ENCODE measurements at regions not wholly inside any gene's neighbourhood (a gene's known extent, or its start where the extent isn't known, plus 50 kb on each side); places are given as distances from the start of the nearest gene placed in this dataset.
A peak's percentile ranks its signal among the peaks of the same experiment; 100 is the strongest.

DNA sequence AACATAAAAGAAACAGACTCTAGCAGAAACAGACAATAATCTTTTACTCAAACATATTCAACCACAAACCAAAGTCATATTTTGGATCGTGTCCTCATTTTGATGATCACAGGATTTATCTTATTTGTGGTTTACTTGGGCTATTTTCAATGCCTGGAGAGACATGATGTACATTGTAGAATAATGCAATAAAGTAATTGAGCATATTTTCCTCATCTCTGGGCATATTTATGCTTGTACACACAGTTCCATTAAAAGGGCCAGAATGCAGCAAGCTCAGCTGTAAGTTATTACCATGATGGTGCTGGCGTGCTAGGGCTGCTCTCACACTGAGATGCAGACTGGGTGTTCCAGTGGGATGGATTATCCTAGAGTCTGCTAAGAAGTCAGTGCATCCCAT lies 456.7 kb downstream of the TLE4 start:
- DNase-seq = peak; percentile 60

DNA sequence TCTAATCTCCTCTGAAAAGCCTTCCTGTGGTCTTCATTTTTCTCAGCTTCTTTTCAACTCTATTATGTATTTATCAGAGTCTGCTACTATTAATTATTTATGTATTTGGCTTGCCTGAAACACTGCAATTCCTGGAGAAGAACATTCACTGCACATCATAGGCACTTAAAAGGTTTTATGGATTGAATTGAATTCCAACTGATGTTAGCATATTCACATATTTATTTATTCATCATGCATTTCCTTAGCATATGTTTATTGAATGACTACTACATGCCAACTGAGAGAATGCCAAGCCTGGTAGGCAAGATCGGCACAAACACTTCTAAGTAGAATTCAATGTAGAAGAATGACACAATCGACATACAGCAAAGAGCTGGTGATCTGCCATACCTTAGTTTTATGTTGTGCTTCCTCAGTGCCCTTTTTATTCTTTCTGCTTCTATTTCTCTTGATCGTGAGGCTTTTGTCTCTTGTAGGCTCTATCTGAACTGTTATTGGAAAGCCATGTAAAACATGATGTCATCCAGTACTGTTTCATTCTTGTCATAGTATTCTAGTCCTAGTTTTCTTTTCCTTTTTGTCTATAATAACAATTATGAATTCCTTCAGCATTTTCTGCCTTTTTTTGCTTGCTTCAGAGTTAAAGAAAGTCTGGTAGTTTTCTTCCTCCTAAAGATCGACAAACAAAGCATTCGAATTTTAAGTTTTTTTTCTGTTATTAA lies 454.2 kb downstream of the TLE4 start:
- DNase-seq = no peak

DNA sequence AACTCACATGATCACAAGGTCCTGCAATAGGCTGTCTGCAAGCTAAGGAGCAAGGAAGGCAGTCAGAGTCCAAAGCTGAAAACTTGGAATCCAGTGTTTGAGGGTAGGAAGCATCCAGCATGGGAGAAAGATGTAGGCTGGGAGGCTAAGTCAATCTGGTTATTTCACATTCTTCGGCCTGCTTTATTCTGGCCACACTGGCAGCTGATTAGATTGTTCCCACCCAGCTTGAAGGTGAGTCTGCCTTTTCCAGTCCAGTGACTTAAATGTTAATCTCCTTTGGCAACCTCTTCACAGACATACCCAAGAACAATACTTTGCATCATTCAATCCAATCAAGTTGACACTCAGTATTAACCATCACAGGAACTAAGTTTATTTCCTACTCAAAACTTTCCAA lies 453.4 kb downstream of the TLE4 start:
- DNase-seq = no peak

DNA sequence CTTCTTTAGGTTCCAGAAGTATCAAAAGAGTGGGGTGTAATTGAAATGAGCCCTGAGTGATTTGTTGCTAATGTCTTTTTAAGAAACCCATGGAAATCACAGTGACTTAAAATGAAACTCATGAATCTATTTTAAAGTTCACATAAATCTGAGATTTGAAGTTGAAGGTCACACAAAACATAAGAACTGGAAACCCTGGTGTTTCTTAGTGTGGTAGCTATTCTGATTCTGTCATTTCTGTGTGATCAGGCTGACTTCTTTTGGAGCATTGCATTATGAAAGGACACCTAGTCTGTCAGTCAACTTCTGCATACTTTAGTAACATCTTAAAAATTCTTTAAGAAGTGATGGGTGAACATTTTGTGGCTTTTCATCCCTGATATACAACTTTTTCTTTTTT lies 448.8 kb downstream of the TLE4 start:
- no peak for DNase-seq

DNA sequence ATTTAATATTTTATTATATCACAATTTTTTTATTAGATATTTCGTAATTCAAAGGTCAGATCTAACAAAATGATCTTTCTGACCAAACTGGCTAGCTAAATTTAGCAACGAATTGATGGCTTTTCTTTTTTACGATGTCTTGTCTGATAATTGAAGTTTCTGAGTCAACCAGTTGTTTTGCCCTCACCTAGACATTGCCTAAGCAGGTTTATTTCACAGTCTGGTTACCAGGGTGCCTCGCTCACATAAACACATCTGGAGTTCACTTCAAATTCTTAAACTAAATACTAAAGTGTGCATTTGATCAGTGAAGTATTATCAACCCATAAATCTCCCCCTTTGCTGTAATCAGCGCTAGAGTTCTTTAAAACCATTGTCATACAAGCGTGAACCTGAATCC lies 448.3 kb downstream of the TLE4 start:
- DNase-seq = no peak

DNA sequence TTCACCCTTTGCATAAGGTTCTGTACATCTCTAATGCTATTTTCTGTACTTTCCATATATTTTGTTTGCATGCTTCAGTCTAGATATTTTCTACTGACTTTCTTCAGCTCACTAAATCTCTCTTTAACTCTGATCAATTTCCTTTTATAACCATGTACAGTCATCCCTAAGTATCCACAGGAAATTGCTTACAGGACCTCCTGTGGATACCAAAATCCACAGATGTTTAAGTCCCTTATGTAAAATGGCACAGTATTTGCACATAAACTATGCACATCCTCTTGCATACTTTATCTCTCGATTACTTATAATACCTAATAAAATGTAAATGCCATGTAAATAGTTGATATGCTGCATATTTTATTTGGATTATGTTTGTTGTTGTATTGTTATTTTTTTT lies 442.1 kb downstream of the TLE4 start:
- no peak for DNase-seq

DNA sequence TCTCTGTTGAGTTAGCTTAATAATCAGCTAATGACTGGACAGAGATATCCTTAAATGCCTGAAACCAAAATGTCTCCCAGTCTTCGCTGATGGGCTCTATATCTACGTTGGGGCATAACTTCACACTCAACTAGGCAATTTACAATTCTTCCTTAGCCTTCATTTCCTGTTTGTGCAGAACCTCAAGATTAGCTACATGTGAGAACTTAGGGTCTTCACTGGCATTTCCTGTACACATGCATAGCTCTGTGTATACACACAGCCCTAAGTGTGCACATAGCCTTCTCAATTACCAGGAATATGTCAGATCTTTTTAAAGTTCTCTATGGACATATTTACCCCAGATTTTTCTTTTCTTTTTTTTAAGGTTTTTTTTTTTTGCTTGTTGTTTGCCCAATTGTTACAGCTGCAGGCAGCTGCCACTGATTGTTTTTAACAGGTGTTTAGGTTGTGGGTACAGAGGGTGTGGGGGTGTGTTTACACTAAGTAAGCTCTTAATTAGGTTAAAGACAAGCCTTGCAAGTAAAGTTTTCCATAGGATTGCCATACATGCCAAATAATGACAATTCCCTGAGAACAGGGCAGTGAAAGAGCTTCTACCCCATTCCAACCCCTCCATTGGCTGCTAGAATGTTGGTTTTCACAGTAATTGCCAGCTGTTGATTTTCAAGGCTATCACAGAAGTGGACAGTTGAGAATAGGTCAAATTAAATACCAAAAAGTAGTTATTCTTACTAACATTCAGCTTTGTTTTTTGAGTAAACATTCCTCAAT lies 441.0 kb downstream of the TLE4 start:
- no peak for DNase-seq

DNA sequence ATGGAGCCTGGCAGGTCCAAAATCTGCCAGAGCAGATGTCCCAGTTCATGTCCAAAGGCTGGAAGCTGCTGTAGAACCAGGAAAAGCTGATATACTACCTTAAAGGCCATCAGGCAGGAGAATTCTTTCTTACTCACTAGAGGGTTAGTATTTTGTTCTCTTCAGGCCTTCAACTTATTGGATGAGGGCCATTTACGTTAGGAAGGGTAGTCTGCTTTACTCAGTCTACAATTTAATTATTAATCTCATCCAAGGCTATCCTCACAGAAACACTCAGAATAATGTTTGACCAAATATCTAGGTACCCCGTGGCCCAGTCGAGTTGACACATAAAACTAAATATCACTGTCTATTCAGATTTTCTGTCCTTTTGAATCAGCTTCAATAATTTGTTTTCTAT lies 437.4 kb downstream of the TLE4 start:
- no peak for DNase-seq

DNA sequence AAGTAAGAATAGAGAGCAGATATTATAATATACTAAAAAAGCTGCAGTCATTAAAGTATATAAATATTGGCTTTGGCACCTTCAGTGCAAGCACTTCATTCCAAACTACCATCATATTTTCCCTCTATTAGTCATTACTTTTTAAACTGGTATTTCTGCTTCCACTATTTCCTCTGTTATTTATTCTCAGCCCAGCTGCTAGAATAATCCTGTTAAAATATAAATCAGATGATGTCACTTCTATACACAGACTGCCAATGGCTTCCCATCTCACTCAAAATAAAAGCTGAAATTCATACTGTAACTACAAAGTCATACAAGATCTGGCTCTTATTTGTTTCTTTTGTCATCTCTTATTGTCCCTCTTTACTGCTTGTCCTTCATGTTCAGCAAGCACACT lies 432.9 kb downstream of the TLE4 start:
- no peak for DNase-seq

DNA sequence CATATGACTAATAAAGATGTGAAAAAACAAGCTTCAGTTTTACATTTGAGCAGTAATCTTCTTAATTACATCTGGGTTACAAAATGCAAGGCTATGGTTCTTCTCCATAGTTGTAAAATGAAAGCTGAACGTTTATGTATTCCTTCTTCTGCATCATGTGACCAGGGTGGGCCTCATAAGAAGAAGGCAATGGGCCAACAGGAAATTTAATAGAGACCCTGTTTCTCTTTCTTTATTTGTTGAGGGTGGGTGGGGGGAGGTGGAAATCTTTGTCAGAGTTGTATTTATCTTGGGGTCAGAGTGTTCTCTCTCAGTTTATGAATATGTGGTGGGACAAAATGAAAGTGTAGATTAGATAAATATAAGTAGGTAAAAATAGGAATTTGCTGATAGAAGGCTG lies 418.8 kb downstream of the TLE4 start:
- DNase-seq = peak; percentile 48

DNA sequence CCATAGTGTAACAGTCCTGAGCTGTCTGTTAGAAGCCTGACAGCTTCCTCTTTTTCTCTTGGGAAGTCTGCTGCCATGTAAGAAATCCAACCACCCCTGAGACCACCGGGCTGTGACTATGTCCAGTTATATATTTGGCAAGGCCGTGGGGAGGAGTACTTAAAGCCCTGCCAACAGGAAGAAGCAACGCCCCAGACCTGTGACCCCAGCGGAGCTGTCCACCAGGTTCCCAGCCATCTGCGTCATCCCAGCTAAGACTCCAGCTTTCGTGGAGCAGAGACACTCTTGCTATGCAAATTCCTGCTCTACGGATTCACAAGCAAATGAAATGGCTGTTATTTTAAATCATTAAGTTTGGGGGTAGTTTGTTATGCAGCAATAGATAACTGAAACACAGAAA lies 417.3 kb downstream of the TLE4 start:
- DNase-seq = no peak

DNA sequence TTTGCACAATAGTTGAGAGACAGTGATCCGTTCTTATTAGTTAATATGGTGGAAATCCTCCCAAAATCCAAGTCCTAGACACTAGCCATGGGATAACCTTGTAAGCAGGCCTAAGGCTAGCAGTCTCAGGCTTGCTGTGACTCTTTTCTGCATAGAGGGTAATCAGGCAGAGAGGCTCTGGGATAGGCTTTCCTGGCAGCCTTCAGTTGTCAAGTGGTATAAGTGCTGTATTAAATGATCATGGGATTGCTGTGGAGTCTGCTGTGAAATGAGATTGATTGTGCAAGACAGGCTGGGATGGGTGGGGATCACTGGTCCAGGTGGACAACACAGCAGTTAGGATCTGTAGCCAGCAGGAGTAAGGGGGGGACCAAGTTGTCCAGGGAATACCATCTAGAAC lies 416.4 kb downstream of the TLE4 start:
- DNase-seq = no peak

DNA sequence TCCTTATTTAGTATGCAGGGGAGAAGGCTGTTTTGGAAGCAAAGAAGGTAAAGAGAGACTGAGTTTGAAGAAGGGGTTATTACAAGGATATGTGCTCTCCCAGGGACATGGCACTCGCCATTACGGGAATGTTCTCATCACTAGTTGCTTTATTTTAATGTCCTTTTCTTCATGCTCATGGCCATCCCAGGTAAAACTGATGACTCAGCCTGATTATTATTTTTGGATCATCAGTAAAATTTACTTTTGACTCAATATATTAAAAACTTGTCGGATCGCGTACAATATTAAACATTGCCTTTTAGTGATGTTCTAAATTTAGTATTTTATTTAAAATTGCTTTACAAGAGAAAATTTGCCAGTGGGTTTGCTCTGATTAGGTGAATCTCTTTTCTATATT lies 414.7 kb downstream of the TLE4 start:
- DNase-seq = no peak

DNA sequence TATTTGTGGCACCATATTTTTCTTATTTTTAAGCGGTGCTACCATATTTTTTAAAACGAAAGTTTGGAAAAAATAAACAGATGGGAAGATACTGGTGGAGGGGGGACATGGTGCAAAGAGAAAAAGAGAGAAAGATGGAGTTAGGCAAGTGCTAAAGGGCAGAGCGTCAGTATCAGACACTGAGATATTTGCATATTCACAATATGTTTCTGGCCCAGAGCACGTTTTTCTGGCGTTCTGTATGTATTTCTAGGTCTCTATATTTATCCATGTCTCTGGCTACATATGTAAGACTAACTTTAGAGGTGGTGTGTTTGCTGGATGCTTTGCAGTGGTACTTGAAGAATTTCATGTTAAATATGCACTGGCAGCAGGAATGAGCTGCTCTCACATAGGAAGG lies 414.0 kb downstream of the TLE4 start:
- no peak for DNase-seq

DNA sequence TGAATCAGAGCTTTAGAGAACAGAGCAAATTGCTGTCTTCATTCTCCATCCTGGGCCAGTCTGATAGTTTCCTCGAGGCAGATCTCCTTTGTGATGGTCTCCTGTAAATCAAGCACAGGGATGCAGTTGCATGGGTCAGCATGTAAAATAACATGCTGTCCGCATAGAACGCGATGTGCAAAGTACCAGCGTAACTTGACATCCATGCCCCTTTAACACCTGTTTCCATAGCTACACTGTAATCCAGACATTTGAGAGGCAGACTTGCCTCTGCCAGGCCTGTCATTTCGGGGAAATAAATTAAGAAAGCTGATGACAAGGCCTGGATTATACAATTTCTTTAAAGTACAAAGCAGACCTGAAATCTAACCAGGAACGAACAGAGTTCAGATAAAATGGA lies 413.5 kb downstream of the TLE4 start:
- no peak for DNase-seq

DNA sequence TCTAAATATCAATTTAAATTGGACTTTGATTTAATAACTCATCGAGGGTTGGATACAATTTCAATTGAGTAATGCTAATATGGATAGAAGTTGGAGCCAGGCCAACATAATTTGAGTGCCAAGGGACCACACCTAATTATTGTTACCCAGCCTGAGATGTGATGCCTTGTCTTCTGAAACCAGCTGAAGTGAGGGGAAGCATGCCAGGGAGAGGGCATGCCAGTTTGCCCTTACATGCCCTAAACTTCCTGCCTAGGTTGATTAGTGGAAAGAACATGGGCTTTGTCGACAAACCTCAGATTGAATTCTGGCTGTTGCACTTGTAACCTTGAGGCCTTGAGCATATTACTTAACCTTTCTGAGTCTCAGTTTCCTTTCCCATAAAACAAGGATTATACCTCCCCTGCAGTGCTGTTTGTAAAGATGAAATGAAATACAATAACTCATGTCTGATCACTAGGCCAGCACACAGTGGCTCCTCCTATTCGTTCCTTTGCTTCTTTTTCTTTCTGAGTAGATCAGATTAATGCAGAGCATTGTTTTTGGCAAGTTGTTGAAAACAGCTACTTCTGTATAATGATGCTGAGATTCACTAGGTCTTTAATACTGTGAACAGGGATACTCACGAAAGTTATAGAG lies 412.8 kb downstream of the TLE4 start:
- no peak for DNase-seq

DNA sequence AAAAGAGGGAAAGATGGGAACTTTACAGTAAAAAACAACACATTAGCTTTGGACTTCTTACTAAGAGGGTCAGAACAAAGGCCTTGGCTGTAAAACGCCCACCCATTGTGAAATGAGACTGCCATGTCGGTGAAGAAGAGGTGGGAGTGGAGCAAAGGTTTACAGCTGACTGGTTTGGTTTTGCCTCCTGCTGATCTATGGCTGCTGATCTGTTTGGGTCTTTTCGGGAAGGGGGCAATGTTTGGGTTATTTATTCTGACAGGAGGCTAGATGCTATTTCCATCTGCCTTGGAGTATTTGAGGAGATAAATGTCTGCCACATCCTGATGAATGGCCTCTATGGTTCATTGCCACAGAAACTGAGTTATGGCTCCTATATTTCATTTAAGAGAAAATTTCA lies 408.7 kb downstream of the TLE4 start:
- peak; percentile 65 for DNase-seq

DNA sequence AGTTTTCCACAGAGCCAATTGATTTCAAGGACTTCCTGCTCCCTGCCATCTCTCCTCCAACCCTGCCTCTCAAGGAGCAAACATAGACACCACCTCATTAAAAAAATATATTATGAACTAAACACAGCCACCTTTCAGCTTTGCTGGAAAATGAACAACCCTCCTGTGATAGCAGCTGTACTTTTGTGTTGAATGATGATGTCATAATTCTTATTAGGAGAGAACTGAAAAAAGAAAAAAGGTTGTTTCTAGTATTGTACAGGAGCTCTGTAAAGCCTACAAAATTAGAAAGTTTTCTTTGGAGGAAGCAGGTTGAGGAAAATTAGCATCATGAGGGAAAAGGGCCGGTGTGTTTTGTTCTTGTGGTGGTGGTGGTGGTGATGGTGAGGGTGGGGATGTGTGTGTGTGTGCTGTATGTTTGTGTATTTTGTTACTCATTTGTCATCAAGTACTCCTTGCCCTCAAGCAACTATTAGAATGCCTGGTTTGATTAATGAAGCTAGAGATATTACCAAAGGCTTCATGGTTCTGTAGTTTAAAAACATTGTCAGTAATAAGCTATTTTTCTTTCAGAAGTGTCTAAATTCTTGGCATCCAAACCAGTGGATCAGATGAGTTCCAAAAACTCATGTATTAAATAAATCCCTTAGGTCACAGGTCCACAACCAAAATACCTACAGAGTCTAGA lies 405.9 kb downstream of the TLE4 start:
- no peak for DNase-seq

DNA sequence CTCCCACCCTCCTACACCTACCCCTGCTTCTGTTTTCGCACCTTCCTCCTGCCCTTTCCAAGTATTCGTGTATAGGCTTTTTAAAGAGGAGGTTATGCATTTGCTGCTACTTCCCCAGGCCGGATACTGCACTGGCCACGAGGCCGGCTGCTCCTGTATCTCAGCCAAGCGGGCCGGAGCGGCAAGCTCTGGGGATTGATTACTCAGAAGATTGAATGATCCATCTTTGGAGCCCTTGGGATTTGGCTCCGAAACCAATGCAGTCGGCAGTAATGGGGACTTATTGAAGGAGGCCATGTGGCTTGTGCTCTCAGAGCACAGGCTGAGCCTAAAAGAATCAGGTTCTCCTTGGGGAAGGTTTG lies 405.3 kb downstream of the TLE4 start:
- DNase-seq = peak; percentile 72

DNA sequence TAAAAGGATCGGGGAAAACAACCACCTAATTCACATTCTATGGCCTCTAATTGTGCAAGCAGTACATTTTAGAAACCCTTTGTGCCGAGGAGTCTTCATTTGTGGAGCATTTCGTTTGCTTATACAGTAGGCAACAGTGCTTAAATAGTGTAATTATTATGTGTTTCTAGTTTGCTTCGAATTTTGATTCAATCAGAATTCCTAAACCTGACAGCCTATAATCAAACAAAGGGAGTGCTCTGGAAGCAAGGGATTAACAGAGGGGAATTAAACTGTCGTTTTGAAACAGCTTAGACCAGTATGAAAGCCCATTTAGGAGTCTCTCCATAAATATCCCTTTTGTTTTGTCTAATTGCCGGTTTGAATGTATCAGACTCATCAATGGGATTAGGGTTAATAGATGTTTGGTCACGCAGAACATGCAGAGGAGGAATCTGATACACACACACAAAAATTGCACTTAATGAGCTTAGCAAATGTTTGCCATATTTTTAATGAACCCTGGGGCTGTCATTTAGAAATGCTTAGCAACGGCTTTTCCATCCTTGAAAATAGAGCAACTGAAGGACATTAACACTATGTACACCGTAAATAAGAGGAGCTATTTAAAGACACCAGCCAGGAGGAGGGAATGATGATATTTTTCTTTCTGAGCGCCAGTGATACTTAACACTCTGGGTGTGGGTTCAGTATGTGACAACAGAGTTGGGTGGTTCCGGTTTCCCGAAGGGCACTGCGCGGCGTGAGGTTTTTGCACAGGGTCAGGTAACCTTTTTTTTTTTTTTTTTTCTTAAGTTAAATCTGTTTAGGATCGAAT lies 404.7 kb downstream of the TLE4 start:
- peak; percentile 90 for DNase-seq

DNA sequence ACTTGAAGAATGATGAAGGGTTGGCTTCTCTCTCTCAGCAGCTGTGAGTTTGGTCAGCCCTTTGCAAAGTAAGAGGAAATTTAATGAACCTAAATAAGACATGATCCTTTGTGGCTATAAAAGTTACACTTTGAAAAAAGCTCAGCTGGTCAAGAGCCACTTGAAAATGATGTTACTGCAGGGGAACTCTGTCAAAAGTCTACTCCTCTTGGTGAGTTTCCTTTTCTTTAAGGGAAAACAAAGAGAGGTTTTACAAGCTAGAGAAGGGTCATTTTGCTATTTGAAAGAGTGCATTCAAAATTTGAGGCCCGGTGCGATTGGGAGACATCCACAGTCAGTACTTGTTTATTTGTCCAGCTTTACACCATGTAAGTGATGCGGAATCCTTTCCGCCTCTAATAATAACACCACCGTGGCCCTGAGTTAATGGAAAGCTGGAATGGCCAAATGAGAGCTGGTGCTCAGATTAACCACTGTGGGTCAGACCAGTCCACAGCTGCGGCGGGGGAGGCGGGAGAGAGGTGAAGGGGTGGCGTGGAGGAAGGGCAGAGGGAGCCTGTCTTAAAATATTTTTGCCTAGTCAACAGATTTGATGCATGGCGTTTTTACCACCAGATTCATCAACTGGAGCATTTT lies 404.0 kb downstream of the TLE4 start:
- DNase-seq = peak; percentile 84

DNA sequence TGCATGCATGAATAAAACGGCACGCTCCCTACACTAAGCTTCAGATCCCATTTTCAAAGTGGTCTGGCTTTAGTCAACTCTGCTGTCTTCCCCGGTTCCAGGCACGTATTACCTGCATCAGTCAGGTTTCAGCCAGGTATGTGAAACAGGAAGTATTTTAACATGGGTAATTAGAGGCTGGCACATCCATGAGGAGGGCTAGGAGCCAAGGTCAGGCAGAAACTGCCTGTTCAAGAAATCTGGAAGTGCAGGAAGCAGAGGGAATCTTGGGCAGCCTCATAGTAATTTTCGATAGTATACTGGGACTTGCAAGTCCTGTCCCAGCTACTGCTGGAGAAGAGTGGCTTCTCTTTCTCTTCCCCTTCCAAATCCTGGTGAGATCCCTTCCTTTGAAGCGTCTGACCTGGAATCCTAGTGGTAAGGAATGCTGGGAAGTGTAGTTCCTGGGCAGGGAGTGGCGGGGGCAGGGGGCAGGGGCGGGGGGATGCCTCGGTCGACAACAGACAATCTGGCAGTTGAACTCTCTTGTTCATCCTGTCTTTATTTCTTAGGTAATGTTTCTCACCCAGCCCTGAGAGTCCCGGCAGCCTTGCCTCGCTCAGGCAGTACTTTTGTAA lies 403.1 kb downstream of the TLE4 start:
- no peak for DNase-seq
